ENCODE measurements at regions not wholly inside any gene's neighbourhood (a gene's known extent, or its start where the extent isn't known, plus 50 kb on each side); places are given as distances from the start of the nearest gene placed in this dataset.

GRCh38 chr13:66098931-66099628 is 1131.1 kb downstream of the PCDH9 start:
- no peak for TF ChIP-seq CTCF (IDR thresholded peaks at IDR 0.05; ENCODE audit: low read depth, low read length, poor library complexity, severe bottlenecking)
- no peak for TF ChIP-seq EZH2phosphoT487 (IDR thresholded peaks at IDR 0.05; ENCODE audit: borderline replicate concordance, low read length)
- Histone ChIP-seq H3K27ac (ENCODE audit: low read depth, low read length) (no peak overlapping the region), H3F3A (ENCODE audit: control insufficient read depth, insufficient read depth) (no peaks in the 10 kb centered on the region), H3K79me2 (ENCODE audit: control insufficient read depth, low read length) (no peaks in the 10 kb centered on the region), H3K4me2 (ENCODE audit: low read length) (no peak overlapping the region), H3K27me3 (ENCODE audit: control insufficient read depth, low read length) (no peaks in the 10 kb centered on the region), H3K4me1 (ENCODE audit: control insufficient read depth, low read length) (no peaks in the 10 kb centered on the region), H3K36me3 (ENCODE audit: control insufficient read depth, low read length) (no peaks in the 10 kb centered on the region), H4K20me1 (ENCODE audit: control insufficient read depth, insufficient read depth, low read depth, low read length) (no peaks in the 10 kb centered on the region), H3K9me2 (replicated peaks; ENCODE audit: control insufficient read depth, low read length) (no peaks in the 10 kb centered on the region), H3K4me3 (ENCODE audit: low read length) (no peak overlapping the region), H3K9me3 (ENCODE audit: control insufficient read depth, insufficient read depth, low read length) (no peaks in the 10 kb centered on the region)

GRCh38 chr13:66089711-66090110 is 1140.4 kb downstream of the PCDH9 start:
- TF ChIP-seq EZH2phosphoT487 (IDR thresholded peaks at IDR 0.05; ENCODE audit: borderline replicate concordance, low read length) = no peak
- TF ChIP-seq CTCF (IDR thresholded peaks at IDR 0.05; ENCODE audit: low read depth, low read length, poor library complexity, severe bottlenecking) = no peak
- no peaks in the 10 kb centered on the region for H3F3A ChIP-seq (ENCODE audit: control insufficient read depth, insufficient read depth)
- peaks cover 10% of the 10 kb centered on the region; the same call in 1 of the 2 replicates for H3K9me3 ChIP-seq (ENCODE audit: control insufficient read depth, insufficient read depth, low read length)
- no peaks in the 10 kb centered on the region for H3K27me3 ChIP-seq (ENCODE audit: control insufficient read depth, low read length)
- H3K27ac ChIP-seq (ENCODE audit: low read depth, low read length) = no peak overlapping the region
- H3K4me1 ChIP-seq (ENCODE audit: control insufficient read depth, low read length) = no peaks in the 10 kb centered on the region
- no peak overlapping the region for H3K4me2 ChIP-seq (ENCODE audit: low read length)
- no peaks in the 10 kb centered on the region for H3K79me2 ChIP-seq (ENCODE audit: control insufficient read depth, low read length)
- H4K20me1 ChIP-seq (ENCODE audit: control insufficient read depth, insufficient read depth, low read depth, low read length) = no peaks in the 10 kb centered on the region
- H3K4me3 ChIP-seq (ENCODE audit: low read length) = no peak overlapping the region
- no peaks in the 10 kb centered on the region for H3K36me3 ChIP-seq (ENCODE audit: control insufficient read depth, low read length)
- no peaks in the 10 kb centered on the region for H3K9me2 ChIP-seq (replicated peaks; ENCODE audit: control insufficient read depth, low read length)

- H3K4me3 ChIP-seq (ENCODE audit: low read length) = no peak overlapping the region
Measured at GRCh38 chr13:66087269-66087710, 1142.8 kb downstream of the PCDH9 start.

More at GRCh38 chr13:66087269-66087710, 1142.8 kb downstream of the PCDH9 start:
- no peaks in the 10 kb centered on the region for H3K9me2 ChIP-seq (replicated peaks; ENCODE audit: control insufficient read depth, low read length)
- TF ChIP-seq CTCF (IDR thresholded peaks at IDR 0.05; ENCODE audit: low read depth, low read length, poor library complexity, severe bottlenecking) (no peak), EZH2phosphoT487 (IDR thresholded peaks at IDR 0.05; ENCODE audit: borderline replicate concordance, low read length) (no peak)
- H3K27me3 ChIP-seq (ENCODE audit: control insufficient read depth, low read length) = no peaks in the 10 kb centered on the region
- no peak overlapping the region for H3K27ac ChIP-seq (ENCODE audit: low read depth, low read length)
- H3K9me3 ChIP-seq (ENCODE audit: control insufficient read depth, insufficient read depth, low read length) = peaks cover 4% of the 10 kb centered on the region; the same call in 1 of the 2 replicates
- H3K36me3 ChIP-seq (ENCODE audit: control insufficient read depth, low read length) = no peaks in the 10 kb centered on the region
- no peaks in the 10 kb centered on the region for H4K20me1 ChIP-seq (ENCODE audit: control insufficient read depth, insufficient read depth, low read depth, low read length)
- H3K79me2 ChIP-seq (ENCODE audit: control insufficient read depth, low read length) = no peaks in the 10 kb centered on the region
- H3F3A ChIP-seq (ENCODE audit: control insufficient read depth, insufficient read depth) = no peaks in the 10 kb centered on the region
- no peak overlapping the region for H3K4me2 ChIP-seq (ENCODE audit: low read length)
- no peaks in the 10 kb centered on the region for H3K4me1 ChIP-seq (ENCODE audit: control insufficient read depth, low read length)
